CD8-positive, alpha-beta memory T cell (primary cell): ENCODE measurements at regions not wholly inside any gene's neighbourhood (a gene's known extent, or its start where the extent isn't known, plus 50 kb on each side); places are given as distances from the start of the nearest gene placed in this dataset.

ENCODE experiments used
- CTCF ChIA-PET: fragments of 350-600 bp; sonication (Branson Sonifier 250); formaldehyde crosslinking; loops from one replicate; lab custom pipeline; 2021; ENCODE audit warnings: antibody characterized with exemption; lab: Charles Lee
- POLR2A ChIA-PET: fragments of 350-600 bp; sonication (Branson Sonifier 250); formaldehyde crosslinking; loops from one replicate; lab custom pipeline; 2021; ENCODE audit warnings: antibody characterized with exemption; lab: Charles Lee
- DNase-seq, 5 donors: peaks; one replicate each; pipeline versions ENCODE4 v3.0.0 to v3.0.0-alpha.2; 2020 to 2022; ENCODE audit warnings: mixed read lengths in 1 of 5
- H3K27ac ChIP-seq: one replicate; pipeline ENCODE4 v1.7.0; 2013; ENCODE audit warnings: low read depth, mild to moderate bottlenecking, low read length, moderate library complexity
- H3K27me3 ChIP-seq: 2 replicates; pipeline ENCODE4 v1.7.0; 2013; ENCODE audit warnings: low read length, mild to moderate bottlenecking; ENCODE audit not compliant: insufficient read depth, poor library complexity, severe bottlenecking
- H3K36me3 ChIP-seq: 2 replicates; pipeline ENCODE4 v1.7.0; 2013; ENCODE audit warnings: mild to moderate bottlenecking, low read length, moderate library complexity; ENCODE audit not compliant: insufficient read depth
- H3K4me1 ChIP-seq: 2 replicates; pipeline ENCODE4 v1.7.0; 2013; ENCODE audit warnings: mild to moderate bottlenecking, low read length, moderate library complexity; ENCODE audit not compliant: insufficient read depth
- H3K4me3 ChIP-seq: 2 replicates; pipeline ENCODE4 v1.7.0; 2013; ENCODE audit warnings: mild to moderate bottlenecking, low read length
- H3K9me3 ChIP-seq: 2 replicates; pipeline ENCODE4 v1.7.0; 2013; ENCODE audit warnings: mild to moderate bottlenecking, low read length
- H3K27ac Mint-ChIP-seq, 8 donors: one replicate each; pipeline ENCODE4 v1.8.0; 2020 to 2021; ENCODE audit warnings: mixed read lengths in 8 of 8, mild to moderate bottlenecking in 6 of 8, inconsistent platforms in 3 of 8, moderate library complexity in 3 of 8
- H3K27me3 Mint-ChIP-seq, 2 donors: one replicate each; pipeline ENCODE4 v1.8.0; 2020 to 2021; ENCODE audit warnings: mixed read lengths in 2 of 2, mild to moderate bottlenecking in 1 of 2, moderate library complexity in 1 of 2
- H3K36me3 Mint-ChIP-seq, 3 donors: one replicate each; pipeline ENCODE4 v1.8.0; 2020 to 2021; ENCODE audit warnings: mixed read lengths in 3 of 3, inconsistent platforms in 1 of 3, mild to moderate bottlenecking in 1 of 3
- H3K4me1 Mint-ChIP-seq, 3 donors: one replicate each; pipeline ENCODE4 v1.8.0; 2020 to 2021; ENCODE audit warnings: mixed read lengths in 3 of 3, inconsistent platforms in 1 of 3, mild to moderate bottlenecking in 1 of 3
- H3K4me3 Mint-ChIP-seq, 7 donors: one replicate each; pipeline ENCODE4 v1.8.0; 2020 to 2021; ENCODE audit warnings: mixed read lengths in 7 of 7, mild to moderate bottlenecking in 6 of 7, moderate library complexity in 4 of 7, inconsistent platforms in 2 of 7
- H3K9me3 Mint-ChIP-seq, 5 donors: one replicate each; pipeline ENCODE4 v1.8.0; 2020 to 2022; ENCODE audit warnings: mixed read lengths in 5 of 5, mild to moderate bottlenecking in 3 of 5, moderate library complexity in 2 of 5, inconsistent platforms in 1 of 5

GRCh38 chr21:28342212-28342810, 650.4 kb downstream of the LTN1 start:
- H3K27ac ChIP-seq: no peak overlapping the region
- ChIA-PET POLR2A (no interaction called here), CTCF (no interaction called here)
- no peaks in the 10 kb centered on the region for H3K36me3 ChIP-seq
- H3K36me3 Mint-ChIP-seq: peaks cover 0 to 2% (median 0%) of the 10 kb centered on the region in 3 donors
- H3K9me3 ChIP-seq: no peaks in the 10 kb centered on the region
- H3K27ac Mint-ChIP-seq: no peak overlapping the region
- H3K27me3 ChIP-seq: no peaks in the 10 kb centered on the region
- no peak overlapping the region for H3K4me3 ChIP-seq
- H3K4me1 ChIP-seq: no peaks in the 10 kb centered on the region
- no peaks in the 10 kb centered on the region for H3K9me3 Mint-ChIP-seq
- no peaks in the 10 kb centered on the region for H3K4me1 Mint-ChIP-seq
- no peak for DNase-seq
- no peak overlapping the region for H3K4me3 Mint-ChIP-seq
- H3K27me3 Mint-ChIP-seq: peaks cover 0 to 2% of the 10 kb centered on the region in 2 donors

GRCh38 chr21:28339403-28339802, 653.3 kb downstream of the LTN1 start:
- H3K4me1 ChIP-seq: no peaks in the 10 kb centered on the region
- Mint-ChIP-seq H3K36me3 (no peaks in the 10 kb centered on the region), H3K27me3 (peaks cover 0 to 2% of the 10 kb centered on the region in 2 donors), H3K9me3 (no peaks in the 10 kb centered on the region), H3K4me1 (no peaks in the 10 kb centered on the region), H3K27ac (no peak overlapping the region), H3K4me3 (no peak overlapping the region)
- CTCF ChIA-PET: no interaction called here
- H3K36me3 ChIP-seq: no peaks in the 10 kb centered on the region
- no peak for DNase-seq
- H3K4me3 ChIP-seq: no peak overlapping the region
- POLR2A ChIA-PET: no interaction called here
- H3K9me3 ChIP-seq: no peaks in the 10 kb centered on the region
- H3K27me3 ChIP-seq: no peaks in the 10 kb centered on the region
- no peak overlapping the region for H3K27ac ChIP-seq

- POLR2A ChIA-PET: no interaction called here
- Histone ChIP-seq H3K4me3 (no peak overlapping the region), H3K9me3 (no peaks in the 10 kb centered on the region), H3K27ac (no peak overlapping the region), H3K27me3 (no peaks in the 10 kb centered on the region), H3K36me3 (no peaks in the 10 kb centered on the region), H3K4me1 (no peaks in the 10 kb centered on the region)
- no peaks in the 10 kb centered on the region for H3K36me3 Mint-ChIP-seq
- DNase-seq: no peak
- no peak overlapping the region for H3K27ac Mint-ChIP-seq
- H3K9me3 Mint-ChIP-seq: no peaks in the 10 kb centered on the region
- CTCF ChIA-PET: no interaction called here
- no peaks in the 10 kb centered on the region for H3K4me1 Mint-ChIP-seq
- no peak overlapping the region for H3K4me3 Mint-ChIP-seq
- H3K27me3 Mint-ChIP-seq: peaks cover 0 to 2% of the 10 kb centered on the region in 2 donors
These were observed 653.9 kb downstream of the LTN1 start for GRCh38 chr21:28338701-28339305.

- DNase-seq: no peak
These were observed 655.4 kb downstream of the LTN1 start for GRCh38 chr21:28337315-28337714.

GRCh38 chr21:28336314-28336713, 656.4 kb downstream of the LTN1 start:
- Mint-ChIP-seq H3K27me3 (peaks cover 0 to 2% of the 10 kb centered on the region in 2 donors), H3K27ac (no peak overlapping the region), H3K4me3 (no peak overlapping the region), H3K9me3 (no peaks in the 10 kb centered on the region), H3K36me3 (no peaks in the 10 kb centered on the region), H3K4me1 (no peaks in the 10 kb centered on the region)
- no peaks in the 10 kb centered on the region for H3K27me3 ChIP-seq
- no peaks in the 10 kb centered on the region for H3K9me3 ChIP-seq
- DNase-seq: no peak
- CTCF ChIA-PET: interaction anchor here (0.6 kb wide), 1 partner anchor 180 kb away, joined by 3 read pairs; no protein-coding TSS in a partner anchor
- no peaks in the 10 kb centered on the region for H3K4me1 ChIP-seq
- H3K27ac ChIP-seq: no peak overlapping the region
- no peak overlapping the region for H3K4me3 ChIP-seq
- POLR2A ChIA-PET: no interaction called here
- H3K36me3 ChIP-seq: no peaks in the 10 kb centered on the region

More at GRCh38 chr21:28337315-28337714, 655.4 kb downstream of the LTN1 start:
- no peak overlapping the region for H3K27ac Mint-ChIP-seq
- no peaks in the 10 kb centered on the region for H3K36me3 Mint-ChIP-seq
- H3K4me3 ChIP-seq: no peak overlapping the region
- no peaks in the 10 kb centered on the region for H3K4me1 ChIP-seq
- H3K9me3 ChIP-seq: no peaks in the 10 kb centered on the region
- ChIA-PET CTCF (no interaction called here), POLR2A (no interaction called here)
- H3K4me1 Mint-ChIP-seq: no peaks in the 10 kb centered on the region
- H3K27me3 ChIP-seq: no peaks in the 10 kb centered on the region
- no peaks in the 10 kb centered on the region for H3K36me3 ChIP-seq
- H3K4me3 Mint-ChIP-seq: no peak overlapping the region
- H3K9me3 Mint-ChIP-seq: no peaks in the 10 kb centered on the region
- no peak overlapping the region for H3K27ac ChIP-seq
- H3K27me3 Mint-ChIP-seq: peaks cover 0 to 2% of the 10 kb centered on the region in 2 donors

- H3K4me3 Mint-ChIP-seq: no peak overlapping the region
- H3K27ac Mint-ChIP-seq: no peak overlapping the region
- H3K9me3 Mint-ChIP-seq: peaks cover 0 to 3% (median under 1%) of the 10 kb centered on the region in 5 donors
- no peaks in the 10 kb centered on the region for H3K4me1 ChIP-seq
- no peaks in the 10 kb centered on the region for H3K4me1 Mint-ChIP-seq
- no peak for DNase-seq
- CTCF ChIA-PET: no interaction called here
- no peaks in the 10 kb centered on the region for H3K36me3 ChIP-seq
- peaks cover 0 to under 1% of the 10 kb centered on the region in 2 donors for H3K27me3 Mint-ChIP-seq
- H3K27me3 ChIP-seq: no peaks in the 10 kb centered on the region
- H3K9me3 ChIP-seq: no peaks in the 10 kb centered on the region
- peaks cover 0 to 2% (median 0%) of the 10 kb centered on the region in 3 donors for H3K36me3 Mint-ChIP-seq
- H3K27ac ChIP-seq: no peak overlapping the region
- POLR2A ChIA-PET: no interaction called here
- no peak overlapping the region for H3K4me3 ChIP-seq
These were observed 658.3 kb downstream of the LTN1 start for GRCh38 chr21:28334407-28334806.

- no peak overlapping the region for H3K4me3 Mint-ChIP-seq
- Histone ChIP-seq H3K9me3 (no peaks in the 10 kb centered on the region), H3K36me3 (no peaks in the 10 kb centered on the region), H3K27me3 (no peaks in the 10 kb centered on the region), H3K4me1 (no peaks in the 10 kb centered on the region), H3K4me3 (no peak overlapping the region), H3K27ac (no peak overlapping the region)
- H3K27ac Mint-ChIP-seq: no peak overlapping the region
- no peak for DNase-seq
- peaks cover 0 to 2% (median 0%) of the 10 kb centered on the region in 3 donors for H3K36me3 Mint-ChIP-seq
- H3K4me1 Mint-ChIP-seq: no peaks in the 10 kb centered on the region
- ChIA-PET POLR2A (no interaction called here), CTCF (no interaction called here)
- H3K27me3 Mint-ChIP-seq: no peaks in the 10 kb centered on the region
- H3K9me3 Mint-ChIP-seq: peaks cover 0 to 9% (median 4%) of the 10 kb centered on the region in 5 donors
These were observed 659.0 kb downstream of the LTN1 start for GRCh38 chr21:28333578-28334075.

GRCh38 chr21:28332796-28333195, 659.9 kb downstream of the LTN1 start:
- no peaks in the 10 kb centered on the region for H3K9me3 ChIP-seq
- no peak overlapping the region for H3K27ac ChIP-seq
- DNase-seq: no peak
- no peak overlapping the region for H3K4me3 ChIP-seq
- Mint-ChIP-seq H3K4me3 (no peak overlapping the region), H3K27me3 (no peaks in the 10 kb centered on the region), H3K27ac (no peak overlapping the region), H3K36me3 (peaks cover 0 to 2% (median 0%) of the 10 kb centered on the region in 3 donors), H3K9me3 (peaks cover 0 to 11% (median 5%) of the 10 kb centered on the region in 5 donors), H3K4me1 (no peaks in the 10 kb centered on the region)
- H3K4me1 ChIP-seq: no peaks in the 10 kb centered on the region
- H3K36me3 ChIP-seq: no peaks in the 10 kb centered on the region
- ChIA-PET CTCF (no interaction called here), POLR2A (no interaction called here)
- H3K27me3 ChIP-seq: no peaks in the 10 kb centered on the region
